ENCODE measurements at regions not wholly inside any gene's neighbourhood (a gene's known extent, or its start where the extent isn't known, plus 50 kb on each side); places are given as distances from the start of the nearest gene placed in this dataset.

- Histone ChIP-seq H3K36me3 (peaks cover 0 to 94% (median 55%) of the 10 kb centered on the region in 11 experiments; a peak in 19 of 22 replicates), H3K9ac (no peak overlapping the region), H3K4me2 (no peak overlapping the region), H3K27me3 (no peaks in the 10 kb centered on the region), H3K4me1 (peaks cover 0 to 4% (median 0%) of the 10 kb centered on the region in 10 experiments; a peak in 2 of 20 replicates), H4K20me1 (peaks cover 0 to 6% (median 0%) of the 10 kb centered on the region in 11 experiments; a peak in 1 of 22 replicates), H3K9me3 (replicated peaks in 1 of 11) (no peaks in the 10 kb centered on the region), H3K27ac (no peak overlapping the region), H3K4me3 (no peak overlapping the region)
- TF ChIP-seq Cebpa-rat (IDR thresholded peaks at IDR 0.05): no peak
Observed at GRCh38 chr9:737400-738120, 103.9 kb upstream of the DMRT1 start.

GRCh38 chr9:738209-738915 is 103.1 kb upstream of the DMRT1 start:
- no peaks in the 10 kb centered on the region for H3K9me3 ChIP-seq (replicated peaks in 1 of 11)
- H4K20me1 ChIP-seq: peaks cover 0 to 6% (median 0%) of the 10 kb centered on the region in 11 experiments; a peak in 1 of 22 replicates
- H3K27me3 ChIP-seq: no peaks in the 10 kb centered on the region
- H3K4me1 ChIP-seq: peaks cover 0 to 6% (median 0%) of the 10 kb centered on the region in 10 experiments; a peak in 3 of 20 replicates
- no peak overlapping the region for H3K4me3 ChIP-seq
- H3K36me3 ChIP-seq: peaks cover 0 to 94% (median 57%) of the 10 kb centered on the region in 11 experiments; a peak in 18 of 22 replicates
- no peak overlapping the region for H3K9ac ChIP-seq
- no peak for TF ChIP-seq Cebpa-rat (IDR thresholded peaks at IDR 0.05)
- H3K27ac ChIP-seq: no peak overlapping the region
- no peak overlapping the region for H3K4me2 ChIP-seq

DNA sequence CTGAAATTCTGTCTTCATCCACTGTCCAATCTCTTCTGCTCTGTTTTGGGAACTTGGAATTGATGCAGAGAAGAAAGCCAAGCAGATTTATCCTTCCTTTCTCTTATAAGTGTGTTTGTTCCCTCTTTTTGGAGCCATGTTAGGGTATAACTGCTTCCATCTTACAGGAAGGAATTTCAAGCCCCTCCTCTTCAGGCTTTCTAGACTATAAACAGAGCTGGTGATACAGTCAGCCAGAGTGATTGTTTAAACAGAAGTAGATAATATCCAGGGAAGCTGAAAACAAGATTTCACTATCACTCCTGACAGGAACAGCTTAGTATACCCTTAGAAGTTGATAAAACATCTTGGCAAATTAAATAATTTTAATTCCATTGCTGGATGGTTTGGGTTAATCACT is 102.1 kb upstream of the DMRT1 start:
- no peak overlapping the region for H3K4me2 ChIP-seq
- H3K36me3 ChIP-seq: peaks cover 0 to 94% (median 57%) of the 10 kb centered on the region in 11 experiments; a peak in 19 of 22 replicates

GRCh38 chr9:740221-740620 is 101.3 kb upstream of the DMRT1 start:
- TF ChIP-seq Cebpa-rat (IDR thresholded peaks at IDR 0.05): no peak
- peaks cover 0 to 95% (median 51%) of the 10 kb centered on the region in 11 experiments; a peak in 19 of 22 replicates for H3K36me3 ChIP-seq
- no peak overlapping the region for H3K4me2 ChIP-seq
- H3K27me3 ChIP-seq: no peaks in the 10 kb centered on the region
- H3K4me3 ChIP-seq: no peak overlapping the region
- H3K9ac ChIP-seq: no peak overlapping the region
- H3K4me1 ChIP-seq: peaks cover 0 to 24% (median 9%) of the 10 kb centered on the region in 10 experiments; a peak in 14 of 20 replicates
- no peaks in the 10 kb centered on the region for H3K9me3 ChIP-seq (replicated peaks in 1 of 11)
- no peak overlapping the region for H3K27ac ChIP-seq
- 0 out of 22 replicates have a peak, but pooled peaks cover 0 to 6% (median 0%) of the 10 kb centered on the region in 11 experiments for H4K20me1 ChIP-seq

More for the DNA sequence above, 102.1 kb upstream of the DMRT1 start:
- peaks cover 0 to 16% (median under 1%) of the 10 kb centered on the region in 10 experiments; a peak in 9 of 20 replicates for H3K4me1 ChIP-seq
- no peaks in the 10 kb centered on the region for H3K9me3 ChIP-seq (replicated peaks in 1 of 11)
- H4K20me1 ChIP-seq: peaks cover 0 to 6% (median 0%) of the 10 kb centered on the region in 11 experiments; a peak in 1 of 22 replicates
- H3K4me3 ChIP-seq: no peak overlapping the region
- no peak overlapping the region for H3K9ac ChIP-seq
- TF ChIP-seq Cebpa-rat (IDR thresholded peaks at IDR 0.05): no peak
- no peaks in the 10 kb centered on the region for H3K27me3 ChIP-seq
- no peak overlapping the region for H3K27ac ChIP-seq

GRCh38 chr9:742104-742503 is 99.4 kb upstream of the DMRT1 start:
- Histone ChIP-seq H3K4me3 (no peak overlapping the region), H3K9me3 (replicated peaks in 1 of 11) (no peaks in the 10 kb centered on the region), H3K36me3 (peaks cover 0 to 92% (median 36%) of the 10 kb centered on the region in 11 experiments; a peak in 19 of 22 replicates), H3K4me2 (no peak overlapping the region), H3K27me3 (no peaks in the 10 kb centered on the region), H3K9ac (no peak overlapping the region), H3K27ac (no peak overlapping the region), H4K20me1 (0 out of 22 replicates have a peak, but pooled peaks cover 0 to 6% (median 0%) of the 10 kb centered on the region in 11 experiments), H3K4me1 (peaks cover 0 to 41% (median 23%) of the 10 kb centered on the region in 10 experiments; a peak in 14 of 20 replicates)
- TF ChIP-seq Cebpa-rat (IDR thresholded peaks at IDR 0.05): no peak

- Histone ChIP-seq H3K27me3 (no peaks in the 10 kb centered on the region), H3K4me3 (no peak overlapping the region), H3K9me3 (replicated peaks in 1 of 11) (no peaks in the 10 kb centered on the region), H3K4me2 (no peak overlapping the region; a peak in 1 of 22 replicates), H3K4me1 (peaks cover 0 to 51% (median 32%) of the 10 kb centered on the region in 10 experiments; a peak in 17 of 20 replicates), H3K36me3 (peaks cover 0 to 82% (median 32%) of the 10 kb centered on the region in 11 experiments; a peak in 19 of 22 replicates), H3K9ac (no peak overlapping the region), H4K20me1 (0 out of 22 replicates have a peak, but pooled peaks cover 0 to 6% (median 0%) of the 10 kb centered on the region in 11 experiments), H3K27ac (peak overlapping the region in 1 of 11 experiments; percentile 25; a peak in 1 of 22 replicates)
- no peak for TF ChIP-seq Cebpa-rat (IDR thresholded peaks at IDR 0.05)
Observed at GRCh38 chr9:742914-743589, 98.4 kb upstream of the DMRT1 start.

DNA sequence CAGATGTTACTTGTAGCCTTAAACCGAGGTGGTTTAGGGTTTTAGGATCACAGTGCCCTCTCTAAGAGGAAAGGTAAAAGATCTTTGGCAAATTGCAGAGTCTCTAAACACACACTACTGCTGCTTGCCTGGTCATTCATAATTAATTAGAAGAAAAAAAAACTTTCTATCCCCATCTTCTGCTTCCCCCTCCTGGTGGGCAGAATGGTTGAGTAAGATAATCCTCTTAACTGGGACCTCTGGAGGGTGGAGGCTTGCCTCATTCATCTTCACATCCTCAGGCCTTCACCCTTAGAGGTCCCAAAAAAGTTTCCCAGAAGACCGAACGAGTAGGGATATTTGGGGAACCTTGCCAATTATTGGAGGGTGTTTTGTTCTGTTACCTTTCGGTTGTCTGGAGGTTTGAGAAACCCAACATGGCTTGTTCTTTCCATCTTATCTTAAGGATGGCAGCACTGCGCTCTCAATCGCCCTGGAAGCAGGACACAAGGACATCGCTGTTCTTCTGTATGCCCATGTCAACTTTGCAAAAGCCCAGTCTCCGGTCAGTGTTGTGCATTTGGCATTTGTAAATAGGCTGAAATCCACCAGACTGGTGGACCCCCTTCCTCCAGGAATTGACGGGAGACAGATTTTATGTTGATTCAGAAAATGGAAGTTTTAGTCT is 97.3 kb upstream of the DMRT1 start:
- Histone ChIP-seq H3K4me1 (peaks cover 8 to 62% (median 43%) of the 10 kb centered on the region in 10 experiments), H3K9me3 (replicated peaks in 1 of 11) (no peaks in the 10 kb centered on the region), H3K4me2 (peak overlapping the region in 5 of 11 experiments; percentile 30 to 54 (median 34); a peak in 7 of 22 replicates), H3K27ac (0 out of 22 replicates have a peak overlapping the region, but pooled peaks of 1 of the 11 experiments have one; percentile 31), H4K20me1 (no peaks in the 10 kb centered on the region), H3K9ac (no peak overlapping the region), H3K27me3 (no peaks in the 10 kb centered on the region), H3K36me3 (peaks cover 0 to 71% (median 24%) of the 10 kb centered on the region in 11 experiments; a peak in 19 of 22 replicates), H3K4me3 (no peak overlapping the region)
- TF ChIP-seq Cebpa-rat (IDR thresholded peaks at IDR 0.05): no peak

Data from BLaER1 treated with 17β-estradiol and CSF1 and Interleukin-3, amounts not matched to agents 10 nM and 100 nM (cell line).